ENCODE measurements at regions not wholly inside any gene's neighbourhood (a gene's known extent, or its start where the extent isn't known, plus 50 kb on each side); places are given as distances from the start of the nearest gene placed in this dataset.
"Not testable (repeated sequence)": the region's sequence is repeated elsewhere in the genome, so short reads cannot be mapped to it uniquely, and the experiment has no call there.

DNA sequence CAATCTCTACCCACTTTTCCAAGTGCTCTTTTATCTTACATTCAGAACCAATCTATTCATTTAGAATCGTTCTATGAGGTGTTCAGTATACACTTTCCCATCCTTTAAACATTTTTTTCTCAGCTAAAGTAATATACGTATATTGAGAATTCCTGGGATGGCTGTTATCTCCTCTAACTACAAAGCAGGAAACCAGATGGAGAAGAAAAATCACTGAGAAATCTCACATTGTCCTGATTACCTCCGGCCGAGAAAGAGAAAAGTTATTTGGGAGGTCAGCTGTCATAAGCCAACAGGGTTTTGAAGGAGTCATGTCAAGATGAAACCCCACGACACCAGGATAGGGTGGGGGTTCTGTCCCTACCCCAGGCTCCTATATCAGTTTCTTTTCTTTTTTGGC, 99.2 kb upstream of the KDM7A start:
- Histone ChIP-seq H3K27me3 (ENCODE audit: insufficient read depth, low read length, poor library complexity, severe bottlenecking) (no peaks in the 10 kb centered on the region), H3K9me2 (replicated peaks; ENCODE audit: low read depth, low read length) (no peaks in the 10 kb centered on the region), H3K9me3 (ENCODE audit: insufficient read depth, low read depth, low read length) (no peaks in the 10 kb centered on the region), H4K20me1 (ENCODE audit: insufficient read depth, low read length, poor library complexity, severe bottlenecking) (no peaks in the 10 kb centered on the region), H3K36me3 (ENCODE audit: insufficient read depth, low read length) (no peaks in the 10 kb centered on the region), H3K9ac (ENCODE audit: low read depth, low read length, poor library complexity, severe bottlenecking) (no peak overlapping the region), H3K4me1 (ENCODE audit: insufficient read depth, low read length, poor library complexity, severe bottlenecking) (no peaks in the 10 kb centered on the region), H3K79me2 (ENCODE audit: insufficient read depth, low read length) (no peaks in the 10 kb centered on the region), H2AFZ (ENCODE audit: low read length) (no peak overlapping the region), H3K4me3 (ENCODE audit: low read length, poor library complexity, severe bottlenecking) (no peak overlapping the region), H3K4me2 (ENCODE audit: low read depth, low read length, poor library complexity, severe bottlenecking) (no peak overlapping the region), H3F3A (ENCODE audit: low read depth) (no peaks in the 10 kb centered on the region)
- TF ChIP-seq CTCF (conservative IDR thresholded peaks at IDR 0.05; ENCODE audit: low read length) (no peak), EZH2phosphoT487 (IDR thresholded peaks at IDR 0.05; ENCODE audit: borderline replicate concordance) (no peak)

- no peaks in the 10 kb centered on the region for H3K9me3 ChIP-seq (ENCODE audit: insufficient read depth, low read depth, low read length)
- H3K79me2 ChIP-seq (ENCODE audit: insufficient read depth, low read length): no peaks in the 10 kb centered on the region
- TF ChIP-seq CTCF (conservative IDR thresholded peaks at IDR 0.05; ENCODE audit: low read length) (no peak), EZH2phosphoT487 (IDR thresholded peaks at IDR 0.05; ENCODE audit: borderline replicate concordance) (no peak)
- no peaks in the 10 kb centered on the region for H4K20me1 ChIP-seq (ENCODE audit: insufficient read depth, low read length, poor library complexity, severe bottlenecking)
- no peaks in the 10 kb centered on the region for H3K27me3 ChIP-seq (ENCODE audit: insufficient read depth, low read length, poor library complexity, severe bottlenecking)
- H3K9me2 ChIP-seq (replicated peaks; ENCODE audit: low read depth, low read length): no peaks in the 10 kb centered on the region
- no peaks in the 10 kb centered on the region for H3K36me3 ChIP-seq (ENCODE audit: insufficient read depth, low read length)
- no peak overlapping the region for H2AFZ ChIP-seq (ENCODE audit: low read length)
- no peaks in the 10 kb centered on the region for H3F3A ChIP-seq (ENCODE audit: low read depth)
- H3K4me3 ChIP-seq (ENCODE audit: low read length, poor library complexity, severe bottlenecking): no peak overlapping the region
- H3K4me1 ChIP-seq (ENCODE audit: insufficient read depth, low read length, poor library complexity, severe bottlenecking): no peaks in the 10 kb centered on the region
- H3K4me2 ChIP-seq (ENCODE audit: low read depth, low read length, poor library complexity, severe bottlenecking): no peak overlapping the region
- H3K9ac ChIP-seq (ENCODE audit: low read depth, low read length, poor library complexity, severe bottlenecking): no peak overlapping the region
These were observed 98.5 kb upstream of the KDM7A start for GRCh38 chr7:140275069-140275965.

- no peaks in the 10 kb centered on the region for H3K4me1 ChIP-seq (ENCODE audit: insufficient read depth, low read length, poor library complexity, severe bottlenecking)
- H3K79me2 ChIP-seq (ENCODE audit: insufficient read depth, low read length): no peaks in the 10 kb centered on the region
- no peak overlapping the region for H3K9ac ChIP-seq (ENCODE audit: low read depth, low read length, poor library complexity, severe bottlenecking)
- H2AFZ ChIP-seq (ENCODE audit: low read length): no peak overlapping the region
- no peaks in the 10 kb centered on the region for H3F3A ChIP-seq (ENCODE audit: low read depth)
- H3K4me2 ChIP-seq (ENCODE audit: low read depth, low read length, poor library complexity, severe bottlenecking): no peak overlapping the region
- no peaks in the 10 kb centered on the region for H3K27me3 ChIP-seq (ENCODE audit: insufficient read depth, low read length, poor library complexity, severe bottlenecking)
- TF ChIP-seq CTCF (conservative IDR thresholded peaks at IDR 0.05; ENCODE audit: low read length) (no peak), EZH2phosphoT487 (IDR thresholded peaks at IDR 0.05; ENCODE audit: borderline replicate concordance) (no peak)
- H3K36me3 ChIP-seq (ENCODE audit: insufficient read depth, low read length): no peaks in the 10 kb centered on the region
- no peaks in the 10 kb centered on the region for H4K20me1 ChIP-seq (ENCODE audit: insufficient read depth, low read length, poor library complexity, severe bottlenecking)
- no peaks in the 10 kb centered on the region for H3K9me3 ChIP-seq (ENCODE audit: insufficient read depth, low read depth, low read length)
- no peak overlapping the region for H3K4me3 ChIP-seq (ENCODE audit: low read length, poor library complexity, severe bottlenecking)
- no peaks in the 10 kb centered on the region for H3K9me2 ChIP-seq (replicated peaks; ENCODE audit: low read depth, low read length)
These were observed 96.6 kb upstream of the KDM7A start for GRCh38 chr7:140273417-140273816.

DNA sequence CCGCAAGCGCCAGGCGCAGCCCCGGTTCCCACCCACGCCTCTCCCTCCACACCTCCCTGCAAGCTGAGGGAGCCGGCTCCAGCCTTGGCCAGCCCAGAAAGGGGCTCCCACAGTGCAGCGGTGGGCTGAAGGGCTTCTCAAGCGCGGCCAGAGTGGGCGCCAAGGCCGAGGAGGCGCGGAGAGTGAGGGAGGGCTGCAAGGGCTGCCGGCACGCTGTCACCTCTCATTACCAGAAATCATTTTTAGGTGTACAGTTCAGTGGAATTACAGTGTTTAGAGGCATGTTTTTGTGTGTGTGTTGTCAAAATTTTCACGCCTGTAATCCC, 94.8 kb upstream of the KDM7A start:
- H2AFZ ChIP-seq (ENCODE audit: low read length); H3F3A ChIP-seq (ENCODE audit: low read depth); H3K4me1 ChIP-seq (ENCODE audit: insufficient read depth, low read length, poor library complexity, severe bottlenecking); H3K36me3 ChIP-seq (ENCODE audit: insufficient read depth, low read length); H4K20me1 ChIP-seq (ENCODE audit: insufficient read depth, low read length, poor library complexity, severe bottlenecking); H3K9me2 ChIP-seq (replicated peaks; ENCODE audit: low read depth, low read length); H3K79me2 ChIP-seq (ENCODE audit: insufficient read depth, low read length); H3K27me3 ChIP-seq (ENCODE audit: insufficient read depth, low read length, poor library complexity, severe bottlenecking); H3K9ac ChIP-seq (ENCODE audit: low read depth, low read length, poor library complexity, severe bottlenecking); H3K4me2 ChIP-seq (ENCODE audit: low read depth, low read length, poor library complexity, severe bottlenecking); H3K9me3 ChIP-seq (ENCODE audit: insufficient read depth, low read depth, low read length); H3K4me3 ChIP-seq (ENCODE audit: low read length, poor library complexity, severe bottlenecking): not testable (repeated sequence)
